ENCODE measurements at regions not wholly inside any gene's neighbourhood (a gene's known extent, or its start where the extent isn't known, plus 50 kb on each side); places are given as distances from the start of the nearest gene placed in this dataset.

- Histone ChIP-seq H3K4me3 (no peak overlapping the region), H3K4me1 (peaks cover 6% of the 10 kb centered on the region), H3K27ac (no peak overlapping the region), H3K36me3 (no peaks in the 10 kb centered on the region), H3K27me3 (no peaks in the 10 kb centered on the region), H3K9me3 (no peaks in the 10 kb centered on the region), H3K9ac (ENCODE audit: low read depth in 2 of 2, low read length in 2 of 2) (no peak overlapping the region)
- intact Hi-C loops (cut with DNase I): no loop called here
- no peak for TF ChIP-seq CTCF (IDR thresholded peaks at IDR 0.05)
- no peak for DNase-seq
These were observed 147.1 kb upstream of the LPP start for GRCh38 chr3:188006726-188007393.

DNA sequence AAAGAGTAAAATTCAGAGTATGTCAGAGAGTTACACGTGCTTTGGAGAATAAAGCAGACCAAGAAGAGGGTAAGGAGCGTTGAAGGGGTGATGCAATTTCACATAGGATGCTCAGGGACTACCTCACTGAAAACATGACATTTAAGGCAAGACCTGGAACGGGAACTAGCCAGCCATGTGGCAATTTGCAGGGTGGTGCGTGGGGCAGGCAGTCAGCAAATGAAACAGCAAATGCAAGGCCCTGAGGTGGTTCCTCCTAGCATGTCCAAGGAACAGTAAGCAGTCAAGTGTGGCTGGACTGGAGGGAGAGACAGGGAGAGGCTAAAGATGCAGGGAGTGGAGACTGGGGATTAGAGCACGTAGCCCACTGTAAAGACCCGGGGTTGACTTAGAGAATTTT is 146.1 kb upstream of the LPP start:
- H3K9ac ChIP-seq (ENCODE audit: low read depth in 2 of 2, low read length in 2 of 2): no peak overlapping the region
- no peak overlapping the region for H3K27ac ChIP-seq
- DNase-seq: no peak
- TF ChIP-seq CTCF (IDR thresholded peaks at IDR 0.05): no peak
- no peaks in the 10 kb centered on the region for H3K27me3 ChIP-seq
- intact Hi-C loops (cut with DNase I): no loop called here
- no peak overlapping the region for H3K4me3 ChIP-seq
- H3K9me3 ChIP-seq: no peaks in the 10 kb centered on the region
- no peaks in the 10 kb centered on the region for H3K36me3 ChIP-seq
- H3K4me1 ChIP-seq: peaks cover 3% of the 10 kb centered on the region

- H3K4me1 ChIP-seq: no peaks in the 10 kb centered on the region
- no peaks in the 10 kb centered on the region for H3K27me3 ChIP-seq
- DNase-seq: no peak
- H3K36me3 ChIP-seq: no peaks in the 10 kb centered on the region
- no peak overlapping the region for H3K27ac ChIP-seq
- intact Hi-C loops (cut with DNase I): no loop called here
- no peak overlapping the region for H3K4me3 ChIP-seq
- TF ChIP-seq CTCF (IDR thresholded peaks at IDR 0.05): no peak
- H3K9ac ChIP-seq (ENCODE audit: low read depth in 2 of 2, low read length in 2 of 2): no peak overlapping the region
- no peaks in the 10 kb centered on the region for H3K9me3 ChIP-seq
These were observed 145.3 kb upstream of the LPP start for GRCh38 chr3:188008582-188009213.

DNA sequence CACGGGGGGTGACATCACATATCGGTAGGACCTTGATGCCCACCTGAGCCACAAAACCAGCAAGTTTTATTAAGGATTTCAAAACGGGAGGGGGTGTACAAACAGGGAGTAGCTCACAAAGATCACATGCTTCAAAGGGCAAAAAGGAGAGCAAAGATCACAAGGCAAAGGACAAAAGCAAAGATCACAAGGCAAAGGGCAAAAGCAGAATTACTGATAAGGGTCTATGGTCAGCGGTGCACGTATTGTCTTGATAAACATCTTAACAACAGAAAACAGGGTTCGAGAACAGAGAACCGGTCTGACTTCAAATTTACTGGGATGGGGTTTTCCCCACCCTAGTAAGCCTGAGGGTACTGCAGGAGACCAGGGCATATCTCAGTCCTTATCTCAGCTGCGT is 143.5 kb upstream of the LPP start:
- H3K4me1 ChIP-seq: no peaks in the 10 kb centered on the region
- no peaks in the 10 kb centered on the region for H3K36me3 ChIP-seq
- H3K9ac ChIP-seq (ENCODE audit: low read depth in 2 of 2, low read length in 2 of 2): no peak overlapping the region
- intact Hi-C loops (cut with DNase I): no loop called here
- no peak for TF ChIP-seq CTCF (IDR thresholded peaks at IDR 0.05)
- no peaks in the 10 kb centered on the region for H3K27me3 ChIP-seq
- no peak for DNase-seq
- no peak overlapping the region for H3K27ac ChIP-seq
- no peak overlapping the region for H3K4me3 ChIP-seq
- H3K9me3 ChIP-seq: no peaks in the 10 kb centered on the region

DNA sequence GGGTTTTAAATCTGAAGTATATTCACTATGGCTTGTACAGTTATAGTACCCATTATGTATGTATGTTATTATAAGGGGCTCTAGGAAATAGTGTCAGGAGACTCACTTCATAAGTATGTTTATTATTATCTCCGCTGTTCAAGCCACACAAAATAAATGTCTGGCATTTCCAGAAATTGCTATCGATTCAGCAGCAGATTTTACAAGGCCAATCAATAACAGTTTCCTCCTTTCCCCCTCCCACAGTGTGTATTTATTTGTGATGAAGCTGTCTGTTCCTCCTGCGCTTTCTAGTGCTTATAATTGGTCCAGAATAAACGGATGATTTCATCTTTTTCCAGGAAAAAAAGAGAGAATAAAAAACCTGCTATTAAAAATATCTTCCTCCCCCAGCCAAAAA is 134.2 kb upstream of the LPP start:
- intact Hi-C loops (cut with DNase I): no loop called here
- H3K27me3 ChIP-seq: no peaks in the 10 kb centered on the region
- H3K9ac ChIP-seq (ENCODE audit: low read depth in 2 of 2, low read length in 2 of 2): no peak overlapping the region
- H3K4me1 ChIP-seq: no peaks in the 10 kb centered on the region
- no peaks in the 10 kb centered on the region for H3K9me3 ChIP-seq
- H3K27ac ChIP-seq: no peak overlapping the region
- H3K36me3 ChIP-seq: no peaks in the 10 kb centered on the region
- DNase-seq: no peak
- H3K4me3 ChIP-seq: no peak overlapping the region
- no peak for TF ChIP-seq CTCF (IDR thresholded peaks at IDR 0.05)

All from colonic mucosa (tissue), 4 donors.